Stimulated activated CD4-positive, alpha-beta T cell treated with anti-CD3 and anti-CD28 coated beads, Interleukin-15, amount 100 ng/mL, for 24 hours (primary cell): ENCODE measurements at regions not wholly inside any gene's neighbourhood (a gene's known extent, or its start where the extent isn't known, plus 50 kb on each side); places are given as distances from the start of the nearest gene placed in this dataset.
"Not testable (repeated sequence)": the region's sequence is repeated elsewhere in the genome, so short reads cannot be mapped to it uniquely, and the experiment has no call there.

Experiments
- DNase-seq: peaks from one replicate; pipeline ENCODE4 v3.0.0-alpha.2; 2020

- no peak for DNase-seq
These were observed 56.8 kb upstream of the FAM171A1 start for GRCh38 chr10:15427843-15428414.

DNA sequence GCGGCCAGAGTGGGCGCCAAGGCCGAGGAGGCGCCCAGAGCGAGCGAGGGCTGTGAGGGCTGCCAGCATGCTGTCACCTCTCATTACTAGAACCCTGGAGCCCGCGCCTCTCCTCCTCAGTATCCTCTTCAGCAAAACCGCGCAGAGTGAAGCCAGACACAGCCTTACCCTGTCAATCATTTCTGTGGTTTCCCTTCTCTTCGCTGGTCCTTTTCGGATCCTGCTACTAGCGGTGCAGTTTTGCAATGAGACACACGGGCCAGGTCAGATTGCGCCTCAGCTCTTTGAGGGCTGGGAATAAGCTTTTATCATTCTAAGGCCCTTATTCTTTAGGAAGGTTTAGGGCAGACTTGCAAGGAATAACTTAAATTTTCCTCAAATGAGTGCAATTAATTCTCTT is 55.5 kb upstream of the FAM171A1 start:
- no peak for DNase-seq

GRCh38 chr10:15426115-15426514 is 55.0 kb upstream of the FAM171A1 start:
- DNase-seq, result no peak

DNA sequence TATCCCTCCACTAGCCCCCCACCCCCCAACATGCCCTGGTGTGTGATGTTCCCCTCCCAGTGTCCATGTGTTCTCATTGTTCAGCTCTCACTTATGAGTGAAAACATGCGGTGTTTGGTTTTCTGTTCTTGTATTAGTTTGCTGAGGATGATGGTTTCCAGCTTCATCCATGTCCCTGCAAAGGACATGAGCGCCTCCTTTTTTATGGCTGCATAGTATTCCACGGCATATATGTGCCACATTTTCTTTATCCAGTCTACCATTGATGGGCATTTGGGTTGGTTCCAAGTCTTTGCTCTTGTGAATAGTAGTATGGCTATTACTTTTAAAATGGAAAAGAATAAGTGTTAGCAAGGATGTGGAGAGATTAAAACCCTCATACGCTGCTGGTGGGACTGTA is 50.8 kb upstream of the FAM171A1 start:
- DNase-seq, result not testable (repeated sequence)
